A673 (cell line): ENCODE measurements at regions not wholly inside any gene's neighbourhood (a gene's known extent, or its start where the extent isn't known, plus 50 kb on each side); places are given as distances from the start of the nearest gene placed in this dataset.

Experiments used
- BruUV-seq: library from RNA; stranded (reverse); fragments of 400-500 nt; replicated peaks from 2 replicates; lab custom pipeline; 2021; lab: Mats Ljungman, UMichigan
- CTCF ChIA-PET: fragments of 300-600 bp; sonication (Branson Sonifier 250); formaldehyde crosslinking; loops from one replicate; lab custom pipeline; 2022; ENCODE audit warnings: antibody characterized with exemption; lab: Charles Lee
- POLR2A ChIA-PET: fragments of 300-600 bp; sonication (Branson Sonifier 250); formaldehyde crosslinking; loops from one replicate; lab custom pipeline; 2022; ENCODE audit warnings: antibody characterized with exemption; ENCODE audit not compliant: low non-redundant PET; lab: Charles Lee
- DNase-seq: peaks from one replicate; pipeline ENCODE4 v3.0.0-alpha.2; 2015; ENCODE audit warnings: low spot score
- H3K27ac ChIP-seq: fragments of 200-600 bp; sonication (generic); 2 replicates; pipeline ENCODE4 v1.5.1; 2016; ENCODE audit warnings: mixed run types, low read depth, mild to moderate bottlenecking, mixed read lengths, antibody characterized with exemption, low read length; ENCODE audit not compliant: poor library complexity, severe bottlenecking
- H3K27me3 ChIP-seq: fragments of 200-600 bp; sonication (generic); replicated peaks from 2 replicates; pipeline ENCODE4 v1.6.1; 2017; ENCODE audit warnings: mixed run types, low read depth, mild to moderate bottlenecking, mixed read lengths, antibody characterized with exemption, low read length; ENCODE audit not compliant: insufficient read depth, poor library complexity
- H3K36me3 ChIP-seq: fragments of 200-600 bp; sonication (generic); 2 replicates; pipeline ENCODE4 v1.6.1; 2016; ENCODE audit warnings: mixed run types, mild to moderate bottlenecking, mixed read lengths, antibody characterized with exemption, low read length; ENCODE audit not compliant: insufficient read depth, poor library complexity, severe bottlenecking
- H3K4me1 ChIP-seq: fragments of 200-600 bp; sonication (generic); 2 replicates; pipeline ENCODE4 v1.6.1; 2017; ENCODE audit warnings: mixed run types, mild to moderate bottlenecking, mixed read lengths, antibody characterized with exemption, low read length; ENCODE audit not compliant: insufficient read depth, poor library complexity, severe bottlenecking
- H3K4me3 ChIP-seq: fragments of 200-600 bp; sonication (generic); 2 replicates; pipeline ENCODE4 v1.5.1; 2016; ENCODE audit warnings: low read depth, mixed run types, mild to moderate bottlenecking, mixed read lengths, low read length; ENCODE audit not compliant: poor library complexity, severe bottlenecking
- H3K9me3 ChIP-seq: fragments of 200-600 bp; sonication (generic); 2 replicates; pipeline ENCODE4 v1.6.1; 2016; ENCODE audit warnings: mixed run types, low read depth, mild to moderate bottlenecking, mixed read lengths, antibody characterized with exemption, low read length; ENCODE audit not compliant: poor library complexity, severe bottlenecking
- EZH2 ChIP-seq: fragments of 200-600 bp; sonication (generic); IDR thresholded peaks from 2 replicates; pipeline ENCODE4 v1.6.1; 2017; ENCODE audit warnings: borderline replicate concordance, low read depth, mild to moderate bottlenecking, mixed read lengths, antibody characterized with exemption, low read length; ENCODE audit not compliant: poor library complexity, severe bottlenecking
- intact Hi-C: fragments of 100-400 bp; cut with micrococcal nuclease; formaldehyde crosslinking; loops from one replicate; pipeline ENCODE4 v1.10.0; 2022; ENCODE audit not compliant: unreplicated experiment
- TF ChIP-seq, protein P1 (sequence below): fragments of 300-800, 200-600 bp; sonication (generic); conservative IDR thresholded peaks from 2 replicates; pipeline ENCODE4 v1.5.1; 2017; ENCODE audit warnings: low read depth, mild to moderate bottlenecking, antibody characterized with exemption, low read length, moderate library complexity, mixed read lengths

DNA sequence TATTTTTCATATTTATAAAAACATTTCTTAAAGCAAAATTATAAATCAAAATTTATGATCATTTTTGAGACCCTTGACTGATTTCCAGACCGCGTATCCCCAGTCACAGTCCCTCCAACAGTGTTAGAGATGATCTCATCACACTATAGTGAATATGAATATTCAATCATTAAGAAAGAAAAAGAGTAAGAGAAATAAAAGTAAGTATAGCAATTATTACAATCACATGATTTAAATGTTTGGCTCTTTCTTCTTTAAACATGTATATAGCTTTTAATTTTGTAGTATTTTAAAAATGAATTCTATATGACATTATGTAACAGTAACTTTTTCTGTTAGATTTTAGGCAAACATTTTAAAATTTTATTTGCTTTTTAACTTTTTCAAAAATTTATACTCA lies 438.3 kb downstream of the RFPL4B start:
- Histone ChIP-seq H3K4me1 (peaks cover 5% of the 10 kb centered on the region), H3K27ac (no peak overlapping the region), H3K9me3 (no peaks in the 10 kb centered on the region), H3K36me3 (no peaks in the 10 kb centered on the region), H3K4me3 (no peak overlapping the region), H3K27me3 (no peaks in the 10 kb centered on the region)
- DNase-seq = no peak
- POLR2A ChIA-PET = no interaction called here
- CTCF ChIA-PET = no interaction called here
- TF ChIP-seq EZH2 = no peak
- TF ChIP-seq, protein P1, sequence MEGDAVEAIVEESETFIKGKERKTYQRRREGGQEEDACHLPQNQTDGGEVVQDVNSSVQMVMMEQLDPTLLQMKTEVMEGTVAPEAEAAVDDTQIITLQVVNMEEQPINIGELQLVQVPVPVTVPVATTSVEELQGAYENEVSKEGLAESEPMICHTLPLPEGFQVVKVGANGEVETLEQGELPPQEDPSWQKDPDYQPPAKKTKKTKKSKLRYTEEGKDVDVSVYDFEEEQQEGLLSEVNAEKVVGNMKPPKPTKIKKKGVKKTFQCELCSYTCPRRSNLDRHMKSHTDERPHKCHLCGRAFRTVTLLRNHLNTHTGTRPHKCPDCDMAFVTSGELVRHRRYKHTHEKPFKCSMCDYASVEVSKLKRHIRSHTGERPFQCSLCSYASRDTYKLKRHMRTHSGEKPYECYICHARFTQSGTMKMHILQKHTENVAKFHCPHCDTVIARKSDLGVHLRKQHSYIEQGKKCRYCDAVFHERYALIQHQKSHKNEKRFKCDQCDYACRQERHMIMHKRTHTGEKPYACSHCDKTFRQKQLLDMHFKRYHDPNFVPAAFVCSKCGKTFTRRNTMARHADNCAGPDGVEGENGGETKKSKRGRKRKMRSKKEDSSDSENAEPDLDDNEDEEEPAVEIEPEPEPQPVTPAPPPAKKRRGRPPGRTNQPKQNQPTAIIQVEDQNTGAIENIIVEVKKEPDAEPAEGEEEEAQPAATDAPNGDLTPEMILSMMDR = no peak
- BruUV-seq = no TSS peak
- intact Hi-C loops = loop anchor here (10.0 kb wide), 4 partner anchors 139 to 1149 kb away; no protein-coding TSS in a partner anchor

DNA sequence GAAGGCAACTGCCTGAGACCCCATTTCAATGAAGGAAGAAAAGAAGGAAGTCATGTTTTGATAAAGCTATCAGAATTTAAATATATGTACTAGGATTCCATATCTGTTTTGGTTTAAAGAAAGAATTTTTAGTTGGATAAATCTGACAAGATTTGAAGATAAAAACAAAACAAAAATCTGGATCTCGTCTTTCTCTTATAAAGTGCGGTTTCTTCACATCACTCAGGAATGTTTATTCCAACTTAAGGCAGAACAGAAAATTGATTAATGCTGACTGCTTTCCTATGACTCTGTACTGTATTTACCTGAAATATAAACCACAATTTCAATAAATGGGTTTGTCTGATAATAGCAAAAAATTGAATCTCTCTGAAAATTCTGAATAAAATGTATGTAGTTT lies 439.7 kb downstream of the RFPL4B start:
- no peak overlapping the region for H3K27ac ChIP-seq
- no TSS peak for BruUV-seq
- ChIA-PET POLR2A (interaction anchor here (0.5 kb wide), 1 partner anchor 524 kb away, joined by 3 read pairs; no protein-coding TSS in a partner anchor), CTCF (no interaction called here)
- no peak for TF ChIP-seq EZH2
- TF ChIP-seq, protein P1 = no peak
- no peak for DNase-seq
- H3K27me3 ChIP-seq = no peaks in the 10 kb centered on the region
- H3K4me1 ChIP-seq = no peaks in the 10 kb centered on the region
- no peaks in the 10 kb centered on the region for H3K9me3 ChIP-seq
- no peak overlapping the region for H3K4me3 ChIP-seq
- intact Hi-C loops = loop anchor here (10.0 kb wide), 4 partner anchors 138 to 1148 kb away; no protein-coding TSS in a partner anchor
- H3K36me3 ChIP-seq = no peaks in the 10 kb centered on the region

DNA sequence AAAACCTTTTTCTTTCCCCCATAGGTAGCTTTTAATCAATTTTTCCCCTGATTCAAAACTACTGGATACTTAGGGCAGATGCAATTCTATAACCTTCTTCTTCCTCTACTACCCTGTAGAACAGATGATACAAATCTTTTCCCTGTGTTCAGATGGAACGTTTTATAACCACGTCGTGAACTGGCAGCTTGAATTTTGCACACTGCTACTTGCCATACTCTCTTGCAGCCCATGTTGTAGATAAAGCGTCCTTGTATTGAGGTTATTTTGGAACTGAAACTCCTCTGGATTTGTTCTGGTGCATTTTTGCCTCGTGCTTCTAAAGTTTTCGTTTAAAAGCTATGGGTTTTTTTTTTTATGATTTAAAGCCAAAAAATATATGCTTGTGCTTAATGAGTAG lies 440.2 kb downstream of the RFPL4B start:
- TF ChIP-seq EZH2 = no peak
- TF ChIP-seq, protein P1 = no peak
- POLR2A ChIA-PET = interaction anchor here (0.5 kb wide), 1 partner anchor 523 kb away, joined by 3 read pairs; no protein-coding TSS in a partner anchor
- no peaks in the 10 kb centered on the region for H3K4me1 ChIP-seq
- intact Hi-C loops = loop anchor here (10.0 kb wide), 4 partner anchors 137 to 1147 kb away; no protein-coding TSS in a partner anchor
- CTCF ChIA-PET = no interaction called here
- no peaks in the 10 kb centered on the region for H3K9me3 ChIP-seq
- H3K4me3 ChIP-seq = no peak overlapping the region
- DNase-seq = no peak
- BruUV-seq = no TSS peak
- H3K27me3 ChIP-seq = no peaks in the 10 kb centered on the region
- H3K36me3 ChIP-seq = no peaks in the 10 kb centered on the region
- no peak overlapping the region for H3K27ac ChIP-seq
